ENCODE measurements at regions not wholly inside any gene's neighbourhood (a gene's known extent, or its start where the extent isn't known, plus 50 kb on each side); places are given as distances from the start of the nearest gene placed in this dataset.

DNA sequence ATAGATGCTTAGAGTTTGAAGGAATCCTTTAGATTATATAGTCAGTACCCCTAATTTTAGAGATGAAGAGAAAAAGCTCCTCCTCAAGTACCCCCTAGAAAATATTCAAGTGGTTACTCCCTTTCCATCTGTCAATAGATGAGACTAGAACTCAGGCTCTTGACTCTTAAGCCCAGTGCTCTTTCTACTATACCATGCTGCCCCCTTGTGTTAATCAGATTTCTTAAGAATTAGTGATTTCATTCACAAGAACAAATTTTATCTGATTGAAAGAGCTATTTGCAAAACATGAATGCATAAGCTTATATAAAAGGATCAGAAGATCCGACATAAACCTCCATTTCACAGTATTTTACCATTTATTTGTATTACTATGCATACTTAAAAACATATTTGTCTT lies 179.3 kb downstream of the TFEC start:
- TF ChIP-seq ZNF510 (tag by site-specific recombination; IDR thresholded peaks at IDR 0.05; ENCODE audit: insufficient replicate concordance) (no peak), MEIS1 (CRISPR knock-in tag; IDR thresholded peaks at IDR 0.05; ENCODE audit: borderline replicate concordance) (no peak), ZNF530 (tag by site-specific recombination; IDR thresholded peaks at IDR 0.05; ENCODE audit: low read depth) (no peak)
- TF ChIP-seq, protein P1, sequence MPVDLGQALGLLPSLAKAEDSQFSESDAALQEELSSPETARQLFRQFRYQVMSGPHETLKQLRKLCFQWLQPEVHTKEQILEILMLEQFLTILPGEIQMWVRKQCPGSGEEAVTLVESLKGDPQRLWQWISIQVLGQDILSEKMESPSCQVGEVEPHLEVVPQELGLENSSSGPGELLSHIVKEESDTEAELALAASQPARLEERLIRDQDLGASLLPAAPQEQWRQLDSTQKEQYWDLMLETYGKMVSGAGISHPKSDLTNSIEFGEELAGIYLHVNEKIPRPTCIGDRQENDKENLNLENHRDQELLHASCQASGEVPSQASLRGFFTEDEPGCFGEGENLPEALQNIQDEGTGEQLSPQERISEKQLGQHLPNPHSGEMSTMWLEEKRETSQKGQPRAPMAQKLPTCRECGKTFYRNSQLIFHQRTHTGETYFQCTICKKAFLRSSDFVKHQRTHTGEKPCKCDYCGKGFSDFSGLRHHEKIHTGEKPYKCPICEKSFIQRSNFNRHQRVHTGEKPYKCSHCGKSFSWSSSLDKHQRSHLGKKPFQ (tag by site-specific recombination; IDR thresholded peaks at IDR 0.05): no peak
